OCI-LY3 (cell line): ENCODE measurements at regions not wholly inside any gene's neighbourhood (a gene's known extent, or its start where the extent isn't known, plus 50 kb on each side); places are given as distances from the start of the nearest gene placed in this dataset.

Source experiments
- CTCF ChIP-seq: fragments of 200-600, 300-600 bp; sonication (generic); IDR thresholded peaks from 2 replicates; pipeline ENCODE4 v1.5.1; 2014; ENCODE audit warnings: antibody characterized with exemption, low read length, low read depth
- EZH2phosphoT487 ChIP-seq: fragments of 200-600 bp; shearing (Covaris generic); IDR thresholded peaks from 2 replicates; pipeline ENCODE4 v1.6.1; 2018; ENCODE audit warnings: antibody characterized with exemption, mixed run types, low read depth

- no peak for TF ChIP-seq CTCF
- TF ChIP-seq EZH2phosphoT487, result no peak
Observed at GRCh38 chr6:21312118-21312517, 281.4 kb upstream of the SOX4 start.
